Trophoblast cell (in vitro differentiated cells and primary cell): ENCODE measurements at regions not wholly inside any gene's neighbourhood (a gene's known extent, or its start where the extent isn't known, plus 50 kb on each side); places are given as distances from the start of the nearest gene placed in this dataset.

Experiments used
- DNase-seq, 2 donors: peaks; one replicate each; pipeline ENCODE4 v3.0.0-alpha.2; 2016
- H2AFZ ChIP-seq: 2 replicates; pipeline ENCODE4 v1.6.1; 2013; ENCODE audit warnings: low read length, moderate library complexity, mild to moderate bottlenecking; ENCODE audit not compliant: insufficient read depth, poor library complexity
- H2AK5ac ChIP-seq: 2 replicates; pipeline ENCODE4 v1.6.1; 2013; ENCODE audit warnings: mild to moderate bottlenecking, low read length
- H2BK120ac ChIP-seq: 2 replicates; pipeline ENCODE4 v1.6.1; 2013; ENCODE audit warnings: low read length, mild to moderate bottlenecking, moderate library complexity; ENCODE audit not compliant: insufficient read depth, poor library complexity
- H2BK12ac ChIP-seq: 2 replicates; pipeline ENCODE4 v1.6.1; 2013; ENCODE audit warnings: mild to moderate bottlenecking, low read length, moderate library complexity
- H2BK5ac ChIP-seq: 2 replicates; pipeline ENCODE4 v1.6.1; 2013; ENCODE audit warnings: low read length, low read depth, moderate library complexity, mild to moderate bottlenecking; ENCODE audit not compliant: poor library complexity
- H3K14ac ChIP-seq: 2 replicates; pipeline ENCODE4 v1.6.1; 2013; ENCODE audit warnings: mild to moderate bottlenecking, low read length
- H3K18ac ChIP-seq: 2 replicates; pipeline ENCODE4 v1.6.1; 2013; ENCODE audit warnings: mild to moderate bottlenecking, low read length
- H3K23ac ChIP-seq: 2 replicates; pipeline ENCODE4 v1.6.1; 2013; ENCODE audit warnings: low read length
- H3K27ac ChIP-seq: 2 replicates; pipeline ENCODE4 v1.5.1; 2013; ENCODE audit warnings: low read depth, mild to moderate bottlenecking, inconsistent platforms, low read length, moderate library complexity
- H3K27me3 ChIP-seq: 2 replicates; pipeline ENCODE4 v1.6.1; 2013; ENCODE audit warnings: inconsistent platforms, mild to moderate bottlenecking, low read length, moderate library complexity; ENCODE audit not compliant: insufficient read depth
- H3K36me3 ChIP-seq, 2 experiments: 1 replicate in 1 of 2; 2 replicates in 1 of 2; pipeline ENCODE4 v1.6.1; 2013; ENCODE audit warnings: low read length in 2 of 2, mild to moderate bottlenecking in 2 of 2, moderate library complexity in 1 of 2; ENCODE audit not compliant: insufficient read depth in 2 of 2, control insufficient read depth in 1 of 2
- H3K4ac ChIP-seq: 2 replicates; pipeline ENCODE4 v1.6.1; 2013; ENCODE audit warnings: low read depth, mild to moderate bottlenecking, low read length, moderate library complexity
- H3K4me1 ChIP-seq, 2 experiments: 1 replicate in 1 of 2; 2 replicates in 1 of 2; pipeline ENCODE4 v1.6.1; 2013; ENCODE audit warnings: low read length in 2 of 2, mild to moderate bottlenecking in 2 of 2, moderate library complexity in 1 of 2; ENCODE audit not compliant: insufficient read depth in 2 of 2, control insufficient read depth in 1 of 2
- H3K4me2 ChIP-seq: 2 replicates; pipeline ENCODE4 v1.6.1; 2013; ENCODE audit warnings: inconsistent platforms, mild to moderate bottlenecking, low read length, moderate library complexity
- H3K4me3 ChIP-seq: 2 replicates; pipeline ENCODE4 v1.5.1; 2013; ENCODE audit warnings: mild to moderate bottlenecking, low read depth, low read length, inconsistent platforms
- H3K79me1 ChIP-seq: one replicate; pipeline ENCODE4 v1.6.1; 2013; ENCODE audit warnings: low read length
- H3K79me2 ChIP-seq: 2 replicates; pipeline ENCODE4 v1.6.1; 2013; ENCODE audit warnings: low read length, mild to moderate bottlenecking; ENCODE audit not compliant: control insufficient read depth, insufficient read depth, poor library complexity
- H3K9ac ChIP-seq: 2 replicates; pipeline ENCODE4 v1.6.1; 2013; ENCODE audit warnings: mild to moderate bottlenecking, low read length
- H3K9me3 ChIP-seq: 2 replicates; pipeline ENCODE4 v1.6.1; 2013; ENCODE audit warnings: low read depth, mild to moderate bottlenecking, control low read depth, inconsistent platforms, low read length; ENCODE audit not compliant: insufficient read depth
- H4K12ac ChIP-seq: 2 replicates; pipeline ENCODE4 v1.6.1; 2013; ENCODE audit warnings: low read depth, mild to moderate bottlenecking, low read length, moderate library complexity
- H4K8ac ChIP-seq: 2 replicates; pipeline ENCODE4 v1.6.1; 2013; ENCODE audit warnings: low read depth, mild to moderate bottlenecking, low read length, moderate library complexity
- H4K91ac ChIP-seq: one replicate; pipeline ENCODE4 v1.6.1; 2013; ENCODE audit warnings: low read depth, mild to moderate bottlenecking, low read length, moderate library complexity
- WGBS: extraction: QIAGEN DNeasy Blood & Tissue Kit; methylation state at CpG from one replicate; pipeline ENCODE4 v1.1.7; 2013; ENCODE audit warnings: missing lambda C conversion rate; ENCODE audit not compliant: insufficient read length, insufficient coverage; ENCODE audit errors: extremely low coverage; 5-methylcytosine and 5-hydroxymethylcytosine counted together

- H3K14ac ChIP-seq, result no peak overlapping the region
- no peaks in the 10 kb centered on the region for H3K27me3 ChIP-seq
- no peak for DNase-seq
- H4K91ac ChIP-seq, result no peak overlapping the region
- H3K27ac ChIP-seq, result no peak overlapping the region
- no peak overlapping the region for H3K4me3 ChIP-seq
- no peak overlapping the region for H4K8ac ChIP-seq
- H3K18ac ChIP-seq, result no peak overlapping the region
- WGBS, result no CpG with 5 or more reads among the region's 9 CpGs
- H3K9ac ChIP-seq, result no peak overlapping the region
- H3K36me3 ChIP-seq, result peaks cover 3 to 11% of the 10 kb centered on the region in 2 experiments
- H3K79me1 ChIP-seq, result no peaks in the 10 kb centered on the region
- no peaks in the 10 kb centered on the region for H3K79me2 ChIP-seq
- H3K4ac ChIP-seq, result no peak overlapping the region
- H3K4me1 ChIP-seq, result no peaks in the 10 kb centered on the region
- H2AK5ac ChIP-seq, result no peak overlapping the region
- H3K23ac ChIP-seq, result no peak overlapping the region
- no peak overlapping the region for H2AFZ ChIP-seq
- no peaks in the 10 kb centered on the region for H3K9me3 ChIP-seq
- no peak overlapping the region for H2BK5ac ChIP-seq
- H2BK120ac ChIP-seq, result no peak overlapping the region
- H2BK12ac ChIP-seq, result no peak overlapping the region
- no peak overlapping the region for H3K4me2 ChIP-seq
- no peak overlapping the region for H4K12ac ChIP-seq
Observed at GRCh38 chr20:19901226-19901625, 115.9 kb upstream of the NAA20 start.

- Histone ChIP-seq H3K14ac (no peak overlapping the region), H3K79me1 (no peaks in the 10 kb centered on the region), H3K79me2 (no peaks in the 10 kb centered on the region), H3K9me3 (no peaks in the 10 kb centered on the region), H2AK5ac (no peak overlapping the region), H3K27me3 (no peaks in the 10 kb centered on the region), H4K8ac (no peak overlapping the region), H2AFZ (no peak overlapping the region), H3K27ac (no peak overlapping the region), H3K18ac (no peak overlapping the region), H3K4ac (no peak overlapping the region), H2BK5ac (no peak overlapping the region), H3K36me3 (peaks cover 0 to 6% of the 10 kb centered on the region in 2 experiments), H2BK120ac (no peak overlapping the region), H3K4me1 (no peaks in the 10 kb centered on the region), H3K4me3 (no peak overlapping the region), H3K4me2 (no peak overlapping the region), H4K91ac (no peak overlapping the region), H3K23ac (no peak overlapping the region), H4K12ac (no peak overlapping the region), H3K9ac (no peak overlapping the region), H2BK12ac (no peak overlapping the region)
- no CpG with 5 or more reads among the region's 10 CpGs for WGBS
- DNase-seq, result no peak
Observed at GRCh38 chr20:19903168-19903811, 113.9 kb upstream of the NAA20 start.

- no peak overlapping the region for H3K23ac ChIP-seq
- no peak overlapping the region for H4K91ac ChIP-seq
- H3K79me2 ChIP-seq, result no peaks in the 10 kb centered on the region
- H3K4ac ChIP-seq, result no peak overlapping the region
- no CpG with 5 or more reads among the region's 3 CpGs for WGBS
- no peak overlapping the region for H4K12ac ChIP-seq
- H2BK5ac ChIP-seq, result no peak overlapping the region
- no peaks in the 10 kb centered on the region for H3K9me3 ChIP-seq
- no peak overlapping the region for H4K8ac ChIP-seq
- H3K4me2 ChIP-seq, result no peak overlapping the region
- H3K36me3 ChIP-seq, result peaks cover 2 to 5% of the 10 kb centered on the region in 2 experiments
- no peak overlapping the region for H2AFZ ChIP-seq
- H3K14ac ChIP-seq, result no peak overlapping the region
- no peak overlapping the region for H3K9ac ChIP-seq
- H3K18ac ChIP-seq, result no peak overlapping the region
- no peak overlapping the region for H3K27ac ChIP-seq
- H3K27me3 ChIP-seq, result no peaks in the 10 kb centered on the region
- H2BK120ac ChIP-seq, result no peak overlapping the region
- H3K79me1 ChIP-seq, result no peaks in the 10 kb centered on the region
- H2BK12ac ChIP-seq, result no peak overlapping the region
- H3K4me3 ChIP-seq, result no peak overlapping the region
- H2AK5ac ChIP-seq, result no peak overlapping the region
- no peak for DNase-seq
- H3K4me1 ChIP-seq, result no peaks in the 10 kb centered on the region
Observed at GRCh38 chr20:19907326-19908056, 109.7 kb upstream of the NAA20 start.

GRCh38 chr20:19908576-19908975 lies 108.6 kb upstream of the NAA20 start:
- no peaks in the 10 kb centered on the region for H3K79me1 ChIP-seq
- no peak overlapping the region for H3K18ac ChIP-seq
- H3K23ac ChIP-seq, result no peak overlapping the region
- no peak overlapping the region for H3K4me2 ChIP-seq
- no peaks in the 10 kb centered on the region for H3K4me1 ChIP-seq
- H3K9ac ChIP-seq, result no peak overlapping the region
- no peak overlapping the region for H3K4me3 ChIP-seq
- H2AK5ac ChIP-seq, result no peak overlapping the region
- no CpG with 5 or more reads among the region's 4 CpGs for WGBS
- H3K14ac ChIP-seq, result no peak overlapping the region
- no peak overlapping the region for H2AFZ ChIP-seq
- H3K79me2 ChIP-seq, result no peaks in the 10 kb centered on the region
- H3K27me3 ChIP-seq, result no peaks in the 10 kb centered on the region
- H4K12ac ChIP-seq, result no peak overlapping the region
- no peak overlapping the region for H2BK120ac ChIP-seq
- H3K36me3 ChIP-seq, result peaks cover 2 to 5% of the 10 kb centered on the region in 2 experiments
- H2BK12ac ChIP-seq, result no peak overlapping the region
- H3K27ac ChIP-seq, result no peak overlapping the region
- H4K91ac ChIP-seq, result no peak overlapping the region
- H2BK5ac ChIP-seq, result no peak overlapping the region
- no peak overlapping the region for H3K4ac ChIP-seq
- no peak overlapping the region for H4K8ac ChIP-seq
- no peak for DNase-seq
- H3K9me3 ChIP-seq, result no peaks in the 10 kb centered on the region
